HCT116 (cell line): ENCODE measurements at regions not wholly inside any gene's neighbourhood (a gene's known extent, or its start where the extent isn't known, plus 50 kb on each side); places are given as distances from the start of the nearest gene placed in this dataset.

Experiments
- ATAC-seq: fragments of 200-7000 bp; cut with Tn5 transposase; 2 replicates; pipeline ENCODE4 v1.9.1; 2020; ENCODE audit warnings: mild to moderate bottlenecking, moderate library complexity
- BruUV-seq: library from RNA; stranded (reverse); fragments of 400-500 nt; replicated peaks from 2 replicates; lab custom pipeline; 2021; lab: Mats Ljungman, UMichigan
- CTCF ChIA-PET: fragments of 300-600 bp; sonication (Branson Sonifier 250); formaldehyde crosslinking; loops from one replicate; lab custom pipeline; 2021; ENCODE audit warnings: antibody characterized with exemption; lab: Charles Lee
- POLR2A ChIA-PET: fragments of 300-600, 350-600 bp; sonication (Branson Sonifier 250); formaldehyde crosslinking; loops from one replicate; lab custom pipeline; 2021; ENCODE audit warnings: antibody characterized with exemption; lab: Charles Lee
- RAD21 ChIA-PET, 2 experiments: fragments of 300-600 bp; sonication (Branson Sonifier 250); formaldehyde crosslinking; loops; one replicate each; lab custom pipeline; 2023; ENCODE audit warnings: low total read pairs in 2 of 2; ENCODE audit not compliant: uncharacterized antibody in 2 of 2, unreplicated experiment in 2 of 2, low non-redundant PET in 1 of 2; lab: Charles Lee
- DNase-seq: peaks from one replicate; pipeline ENCODE4 v3.0.0-alpha.2; 2010; ENCODE audit warnings: low read depth, low spot score
- H2AFZ ChIP-seq: fragments of 200-600 bp; shearing (Covaris generic), sonication (generic); 2 replicates; pipeline ENCODE4 v1.6.1; 2017; ENCODE audit warnings: low read depth, mixed run types, mixed read lengths, antibody characterized with exemption, low read length; ENCODE audit not compliant: poor library complexity, severe bottlenecking
- H3K27ac ChIP-seq: 2 replicates; pipeline ENCODE4 v1.5.1; 2012; ENCODE audit warnings: low read depth, low read length
- H3K27me3 ChIP-seq: fragments of 200-600 bp; sonication (generic); 2 replicates; pipeline ENCODE4 v1.6.1; 2016; ENCODE audit warnings: mixed run types, low read length, mixed read lengths; ENCODE audit not compliant: insufficient read depth
- H3K36me3 ChIP-seq, 2 experiments: fragments of 200-500 bp in 1 of 2; fragments of 200-600 bp in 1 of 2; sonication (Bioruptor generic) in 1 of 2; sonication (generic) in 1 of 2; 2 replicates each; pipeline versions ENCODE4 v1.5.1 to v1.6.1; 2014 to 2016; ENCODE audit warnings: low read length in 2 of 2, inconsistent platforms in 1 of 2, mixed read lengths in 1 of 2, mixed run types in 1 of 2; ENCODE audit not compliant: insufficient read depth in 2 of 2, control insufficient read depth in 1 of 2
- H3K4me1 ChIP-seq, 2 experiments: fragments of 200-600 bp in 1 of 2; sonication (generic) in 1 of 2; 2 replicates each; pipeline versions ENCODE4 v1.5.1 to v1.6.1; 2012 to 2017; ENCODE audit warnings: low read length in 2 of 2, inconsistent platforms in 1 of 2, mild to moderate bottlenecking in 1 of 2, mixed read lengths in 1 of 2, mixed run types in 1 of 2, moderate library complexity in 1 of 2; ENCODE audit not compliant: insufficient read depth in 2 of 2, control insufficient read depth in 1 of 2
- H3K4me2 ChIP-seq: fragments of 200-600 bp; sonication (generic); 2 replicates; pipeline ENCODE4 v1.6.1; 2017; ENCODE audit warnings: mixed run types, low read length, mixed read lengths
- H3K4me3 ChIP-seq, 2 experiments: fragments of 200-600 bp in 1 of 2; sonication (generic) in 1 of 2; replicated peaks in 1 of 2; 2 replicates each; pipeline ENCODE4 v1.5.1; 2011 to 2016; ENCODE audit warnings: low read length in 2 of 2, control low read depth in 1 of 2, low read depth in 1 of 2, mild to moderate bottlenecking in 1 of 2, mixed read lengths in 1 of 2, mixed run types in 1 of 2
- H3K79me2 ChIP-seq: fragments of 200-600 bp; sonication (generic); 2 replicates; pipeline ENCODE4 v1.6.1; 2017; ENCODE audit warnings: mild to moderate bottlenecking, mixed run types, low read length, moderate library complexity, mixed read lengths; ENCODE audit not compliant: insufficient read depth
- H3K9ac ChIP-seq: fragments of 200-600 bp; sonication (generic); 2 replicates; pipeline ENCODE4 v1.6.1; 2016; ENCODE audit warnings: low read length, mixed read lengths
- H3K9me2 ChIP-seq: fragments of 200-600 bp; sonication (generic), shearing (Covaris generic); 2 replicates; pipeline ENCODE4 v1.6.1; 2017; ENCODE audit warnings: mixed run types, mild to moderate bottlenecking, moderate library complexity; ENCODE audit not compliant: insufficient read depth
- H3K9me3 ChIP-seq, 2 experiments: fragments of 200-500 bp in 1 of 2; fragments of 200-600 bp in 1 of 2; sonication (Bioruptor generic) in 1 of 2; sonication (generic) in 1 of 2; 2 replicates each; pipeline ENCODE4 v1.6.1; 2014 to 2017; ENCODE audit warnings: low read length in 2 of 2, mixed read lengths in 2 of 2, inconsistent platforms in 1 of 2, low read depth in 1 of 2, mild to moderate bottlenecking in 1 of 2, mixed run types in 1 of 2, moderate library complexity in 1 of 2; ENCODE audit not compliant: control insufficient read depth in 1 of 2, insufficient read depth in 1 of 2
- H4K20me1 ChIP-seq: fragments of 200-600 bp; sonication (generic), shearing (Covaris generic); 2 replicates; pipeline ENCODE4 v1.6.1; 2017; ENCODE audit warnings: mixed run types, mild to moderate bottlenecking, moderate library complexity; ENCODE audit not compliant: insufficient read depth
- FOSL1 ChIP-seq: IDR thresholded peaks from 2 replicates; pipeline ENCODE4 v1.6.1; 2012; ENCODE audit warnings: low read depth
- intact Hi-C: fragments of 100-400 bp; cut with micrococcal nuclease; formaldehyde crosslinking; loops from 2 replicates; pipeline ENCODE4 v1.10.0; 2022
- TF ChIP-seq, protein P1 (sequence below): IDR thresholded peaks from 2 replicates; pipeline ENCODE4 v1.6.1; 2011; ENCODE audit warnings: mild to moderate bottlenecking, low read length, moderate library complexity; ENCODE audit not compliant: insufficient replicate concordance; ENCODE audit errors: extremely low read depth
- TF ChIP-seq, protein P2 (sequence below), 3 experiments: fragments of 200-600 bp in 1 of 3; sonication (generic) in 1 of 3; IDR thresholded peaks in 2 of 3; conservative IDR thresholded peaks in 1 of 3; 2 replicates each; pipeline ENCODE4 v1.5.1; 2012 to 2017; ENCODE audit warnings: low read depth in 2 of 3, low read length in 2 of 3, antibody characterized with exemption in 1 of 3, borderline replicate concordance in 1 of 3, control low read depth in 1 of 3, mild to moderate bottlenecking in 1 of 3, mixed read lengths in 1 of 3, mixed run types in 1 of 3, moderate library complexity in 1 of 3; ENCODE audit not compliant: insufficient read depth in 1 of 3
- TF ChIP-seq, protein P3 (sequence below): IDR thresholded peaks from 2 replicates; pipeline ENCODE4 v1.6.1; 2012; ENCODE audit warnings: low read depth

DNA sequence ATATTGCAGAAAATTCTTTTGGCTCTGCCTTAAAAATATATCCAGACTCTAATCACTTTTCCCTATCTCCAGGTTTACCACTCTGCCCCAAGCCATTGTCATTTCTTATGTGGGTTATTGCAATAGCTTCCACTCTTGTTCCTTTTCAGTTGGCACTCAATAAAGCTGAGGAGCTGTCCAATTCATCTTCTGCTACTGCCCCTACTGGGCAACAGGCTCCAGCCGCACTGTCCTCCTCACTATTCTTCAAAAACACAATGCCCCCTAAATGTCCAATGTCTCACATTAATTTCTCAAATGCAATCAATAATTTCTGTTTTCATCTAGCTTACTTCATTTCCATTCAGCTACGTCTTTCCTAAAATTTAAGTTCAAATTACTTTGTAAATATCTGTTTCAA lies 1262.5 kb upstream of the CDH2 start:
- no TSS peak for BruUV-seq
- no peaks in the 10 kb centered on the region for H3K9me2 ChIP-seq
- no peaks in the 10 kb centered on the region for H3K36me3 ChIP-seq
- H3K4me3 ChIP-seq: no peak overlapping the region
- no peak overlapping the region for H3K4me2 ChIP-seq
- TF ChIP-seq, protein P1, sequence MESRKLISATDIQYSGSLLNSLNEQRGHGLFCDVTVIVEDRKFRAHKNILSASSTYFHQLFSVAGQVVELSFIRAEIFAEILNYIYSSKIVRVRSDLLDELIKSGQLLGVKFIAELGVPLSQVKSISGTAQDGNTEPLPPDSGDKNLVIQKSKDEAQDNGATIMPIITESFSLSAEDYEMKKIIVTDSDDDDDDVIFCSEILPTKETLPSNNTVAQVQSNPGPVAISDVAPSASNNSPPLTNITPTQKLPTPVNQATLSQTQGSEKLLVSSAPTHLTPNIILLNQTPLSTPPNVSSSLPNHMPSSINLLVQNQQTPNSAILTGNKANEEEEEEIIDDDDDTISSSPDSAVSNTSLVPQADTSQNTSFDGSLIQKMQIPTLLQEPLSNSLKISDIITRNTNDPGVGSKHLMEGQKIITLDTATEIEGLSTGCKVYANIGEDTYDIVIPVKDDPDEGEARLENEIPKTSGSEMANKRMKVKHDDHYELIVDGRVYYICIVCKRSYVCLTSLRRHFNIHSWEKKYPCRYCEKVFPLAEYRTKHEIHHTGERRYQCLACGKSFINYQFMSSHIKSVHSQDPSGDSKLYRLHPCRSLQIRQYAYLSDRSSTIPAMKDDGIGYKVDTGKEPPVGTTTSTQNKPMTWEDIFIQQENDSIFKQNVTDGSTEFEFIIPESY: no peak
- no peak for TF ChIP-seq FOSL1
- TF ChIP-seq, protein P2, sequence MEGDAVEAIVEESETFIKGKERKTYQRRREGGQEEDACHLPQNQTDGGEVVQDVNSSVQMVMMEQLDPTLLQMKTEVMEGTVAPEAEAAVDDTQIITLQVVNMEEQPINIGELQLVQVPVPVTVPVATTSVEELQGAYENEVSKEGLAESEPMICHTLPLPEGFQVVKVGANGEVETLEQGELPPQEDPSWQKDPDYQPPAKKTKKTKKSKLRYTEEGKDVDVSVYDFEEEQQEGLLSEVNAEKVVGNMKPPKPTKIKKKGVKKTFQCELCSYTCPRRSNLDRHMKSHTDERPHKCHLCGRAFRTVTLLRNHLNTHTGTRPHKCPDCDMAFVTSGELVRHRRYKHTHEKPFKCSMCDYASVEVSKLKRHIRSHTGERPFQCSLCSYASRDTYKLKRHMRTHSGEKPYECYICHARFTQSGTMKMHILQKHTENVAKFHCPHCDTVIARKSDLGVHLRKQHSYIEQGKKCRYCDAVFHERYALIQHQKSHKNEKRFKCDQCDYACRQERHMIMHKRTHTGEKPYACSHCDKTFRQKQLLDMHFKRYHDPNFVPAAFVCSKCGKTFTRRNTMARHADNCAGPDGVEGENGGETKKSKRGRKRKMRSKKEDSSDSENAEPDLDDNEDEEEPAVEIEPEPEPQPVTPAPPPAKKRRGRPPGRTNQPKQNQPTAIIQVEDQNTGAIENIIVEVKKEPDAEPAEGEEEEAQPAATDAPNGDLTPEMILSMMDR (IDR thresholded peaks at IDR 0.05 in 2 of 3, conservative IDR thresholded peaks at IDR 0.05 in 1 of 3; ENCODE audit: borderline replicate concordance in 1 of 3, insufficient read depth in 1 of 3, low read depth in 2 of 3, low read length in 2 of 3): 0 out of 6 replicates have a peak, but pooled peaks of 2 of the 3 experiments have one; percentile 11 to 15
- TF ChIP-seq, protein P3, sequence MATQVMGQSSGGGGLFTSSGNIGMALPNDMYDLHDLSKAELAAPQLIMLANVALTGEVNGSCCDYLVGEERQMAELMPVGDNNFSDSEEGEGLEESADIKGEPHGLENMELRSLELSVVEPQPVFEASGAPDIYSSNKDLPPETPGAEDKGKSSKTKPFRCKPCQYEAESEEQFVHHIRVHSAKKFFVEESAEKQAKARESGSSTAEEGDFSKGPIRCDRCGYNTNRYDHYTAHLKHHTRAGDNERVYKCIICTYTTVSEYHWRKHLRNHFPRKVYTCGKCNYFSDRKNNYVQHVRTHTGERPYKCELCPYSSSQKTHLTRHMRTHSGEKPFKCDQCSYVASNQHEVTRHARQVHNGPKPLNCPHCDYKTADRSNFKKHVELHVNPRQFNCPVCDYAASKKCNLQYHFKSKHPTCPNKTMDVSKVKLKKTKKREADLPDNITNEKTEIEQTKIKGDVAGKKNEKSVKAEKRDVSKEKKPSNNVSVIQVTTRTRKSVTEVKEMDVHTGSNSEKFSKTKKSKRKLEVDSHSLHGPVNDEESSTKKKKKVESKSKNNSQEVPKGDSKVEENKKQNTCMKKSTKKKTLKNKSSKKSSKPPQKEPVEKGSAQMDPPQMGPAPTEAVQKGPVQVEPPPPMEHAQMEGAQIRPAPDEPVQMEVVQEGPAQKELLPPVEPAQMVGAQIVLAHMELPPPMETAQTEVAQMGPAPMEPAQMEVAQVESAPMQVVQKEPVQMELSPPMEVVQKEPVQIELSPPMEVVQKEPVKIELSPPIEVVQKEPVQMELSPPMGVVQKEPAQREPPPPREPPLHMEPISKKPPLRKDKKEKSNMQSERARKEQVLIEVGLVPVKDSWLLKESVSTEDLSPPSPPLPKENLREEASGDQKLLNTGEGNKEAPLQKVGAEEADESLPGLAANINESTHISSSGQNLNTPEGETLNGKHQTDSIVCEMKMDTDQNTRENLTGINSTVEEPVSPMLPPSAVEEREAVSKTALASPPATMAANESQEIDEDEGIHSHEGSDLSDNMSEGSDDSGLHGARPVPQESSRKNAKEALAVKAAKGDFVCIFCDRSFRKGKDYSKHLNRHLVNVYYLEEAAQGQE: peak; percentile 23
- no peaks in the 10 kb centered on the region for H3K27me3 ChIP-seq
- H3K79me2 ChIP-seq: no peaks in the 10 kb centered on the region
- ATAC-seq (no peak), DNase-seq (no peak)
- POLR2A ChIA-PET: no interaction called here
- no peak overlapping the region for H3K9ac ChIP-seq
- no peaks in the 10 kb centered on the region; a peak in 1 of 4 replicates for H3K9me3 ChIP-seq
- no peaks in the 10 kb centered on the region for H3K4me1 ChIP-seq
- RAD21 ChIA-PET: no interaction called here
- H2AFZ ChIP-seq: no peak overlapping the region
- H4K20me1 ChIP-seq: no peaks in the 10 kb centered on the region
- intact Hi-C loops: no loop called here
- no peak overlapping the region for H3K27ac ChIP-seq
- CTCF ChIA-PET: no interaction called here
